Glomerular visceral epithelial cell (primary cell): ENCODE measurements at regions not wholly inside any gene's neighbourhood (a gene's known extent, or its start where the extent isn't known, plus 50 kb on each side); places are given as distances from the start of the nearest gene placed in this dataset.
"Not testable (repeated sequence)": the region's sequence is repeated elsewhere in the genome, so short reads cannot be mapped to it uniquely, and the experiment has no call there.

Source experiments
- DNase-seq: peaks from one replicate; pipeline ENCODE4 v3.0.0-alpha.2; 2016; ENCODE audit errors: extremely low spot score

GRCh38 chr5:145574889-145575573 is 260.1 kb downstream of the PRELID2 start:
- no peak for DNase-seq

- peak; percentile 5 for DNase-seq
Observed at GRCh38 chr5:145568581-145568980, 266.6 kb downstream of the PRELID2 start.

GRCh38 chr5:145562931-145563330 is 272.2 kb downstream of the PRELID2 start:
- no peak for DNase-seq

- DNase-seq: no peak
Observed at GRCh38 chr5:145558288-145558687, 276.9 kb downstream of the PRELID2 start.

GRCh38 chr5:145557345-145557744 is 277.8 kb downstream of the PRELID2 start:
- no peak for DNase-seq

- peak; percentile 85 for DNase-seq
Observed at GRCh38 chr5:145554399-145554798, 280.7 kb downstream of the PRELID2 start.

GRCh38 chr5:145553177-145553576 is 282.0 kb downstream of the PRELID2 start:
- DNase-seq: no peak

GRCh38 chr5:145551714-145552113 is 283.4 kb downstream of the PRELID2 start:
- DNase-seq: no peak

- DNase-seq: no peak
Observed at GRCh38 chr5:145548097-145548496, 287.0 kb downstream of the PRELID2 start.

- no peak for DNase-seq
Observed at GRCh38 chr5:145544401-145544800, 290.7 kb downstream of the PRELID2 start.

- no peak for DNase-seq
Observed at GRCh38 chr5:145543968-145544367, 291.2 kb downstream of the PRELID2 start.

GRCh38 chr5:145540375-145540774 is 294.8 kb downstream of the PRELID2 start:
- no peak for DNase-seq

GRCh38 chr5:145539201-145539600 is 295.9 kb downstream of the PRELID2 start:
- DNase-seq: no peak

- DNase-seq: no peak
Observed at GRCh38 chr5:145536133-145536532, 299.0 kb downstream of the PRELID2 start.

GRCh38 chr5:145531038-145531734 is 304.0 kb downstream of the PRELID2 start:
- peak; percentile 87 for DNase-seq

GRCh38 chr5:145521523-145521922 is 313.6 kb downstream of the PRELID2 start:
- no peak for DNase-seq

GRCh38 chr5:145521066-145521465 is 314.1 kb downstream of the PRELID2 start:
- no peak for DNase-seq

GRCh38 chr5:145520335-145520734 is 314.8 kb downstream of the PRELID2 start:
- DNase-seq: no peak

- not testable (repeated sequence) for DNase-seq
Observed at GRCh38 chr5:145517588-145517987, 317.6 kb downstream of the PRELID2 start.

GRCh38 chr5:145511351-145511750 is 323.8 kb downstream of the PRELID2 start:
- no peak for DNase-seq

GRCh38 chr5:145510769-145511168 is 324.4 kb downstream of the PRELID2 start:
- no peak for DNase-seq

- DNase-seq: peak; percentile 14
Observed at GRCh38 chr5:145510324-145510723, 324.8 kb downstream of the PRELID2 start.

- DNase-seq: no peak
Observed at GRCh38 chr5:145509336-145510136, 325.6 kb downstream of the PRELID2 start.
